T-helper 1 cell treated with Interleukin-12 subunit alpha and Interleukin-12 subunit beta and Interleukin-4 antibody, amounts not matched to agents 30 ng/mL and 1 ng/mL, for 36 hours (primary cell): ENCODE measurements at regions not wholly inside any gene's neighbourhood (a gene's known extent, or its start where the extent isn't known, plus 50 kb on each side); places are given as distances from the start of the nearest gene placed in this dataset.

Experiments used
- intact Hi-C: fragments of 100-400 bp; cut with micrococcal nuclease; formaldehyde crosslinking; loops from one replicate; pipeline ENCODE4 v1.15.1; 2024

DNA sequence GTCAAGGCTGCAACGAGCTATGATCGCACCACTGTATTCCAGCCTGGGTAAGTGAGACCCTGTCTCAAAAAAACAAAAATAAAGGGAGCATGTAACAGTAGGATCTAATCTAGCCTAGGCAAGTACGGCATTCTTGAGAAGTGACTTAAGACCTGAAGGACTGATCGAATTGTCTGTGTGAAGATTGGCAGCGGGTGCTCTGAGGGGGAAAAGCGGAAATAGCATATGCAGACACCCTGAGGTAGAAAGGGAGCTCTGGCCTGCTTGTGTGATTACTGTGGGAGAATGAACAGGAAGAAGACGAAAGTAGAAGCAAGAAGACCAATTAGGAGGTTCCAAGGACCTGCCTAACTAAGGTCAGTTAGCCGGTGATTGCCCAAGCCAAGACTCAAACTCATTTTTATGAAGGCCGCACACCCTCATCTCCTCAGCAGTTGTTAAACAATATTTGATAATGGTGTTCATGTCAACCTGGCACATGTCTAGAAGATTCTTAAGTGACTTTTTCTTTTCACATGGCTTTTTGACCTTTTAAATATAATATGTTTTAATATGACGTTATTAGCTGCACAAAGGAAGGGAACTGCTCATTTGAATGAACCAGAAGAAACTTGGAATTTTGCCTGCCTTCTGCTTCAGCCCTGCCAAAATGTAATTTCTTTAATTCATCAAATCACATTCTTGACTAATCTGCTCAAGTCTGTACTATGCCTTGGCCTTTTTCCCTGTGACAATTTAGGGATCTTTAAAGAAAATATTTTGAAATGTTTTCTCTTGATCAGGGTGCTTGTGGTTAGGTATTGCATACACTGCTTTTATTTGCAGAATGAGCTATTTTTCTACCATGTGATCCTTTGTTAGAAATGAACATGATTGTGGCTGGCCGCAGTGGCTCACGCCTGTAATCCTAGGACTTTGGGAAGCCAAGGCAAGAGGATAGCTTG, 289.2 kb upstream of the DMRT1 start:
- intact Hi-C loops = no loop called here

DNA sequence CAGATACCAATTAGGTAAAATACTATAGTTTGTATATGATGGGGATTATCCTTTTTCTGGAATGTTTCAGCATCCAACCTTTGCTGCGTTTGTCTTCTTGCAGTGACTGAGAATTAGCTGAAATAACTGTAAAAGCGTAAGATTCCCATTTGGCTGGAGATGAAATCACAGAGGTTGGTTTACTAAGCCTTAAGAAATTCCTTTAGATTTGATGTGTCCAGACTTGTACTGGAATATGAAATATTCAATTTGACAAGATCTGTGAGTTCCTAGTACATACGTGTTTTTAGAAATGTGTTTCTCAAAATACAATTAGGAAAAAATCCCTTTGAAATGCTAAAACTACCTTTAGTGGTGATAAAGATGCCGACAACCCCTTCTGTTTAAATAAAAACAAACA, 286.0 kb upstream of the DMRT1 start:
- intact Hi-C loops = no loop called here

- intact Hi-C loops = no loop called here
Observed at GRCh38 chr9:556199-556598, 285.3 kb upstream of the DMRT1 start.

GRCh38 chr9:556675-557074, 284.8 kb upstream of the DMRT1 start:
- intact Hi-C loops = no loop called here

- intact Hi-C loops = no loop called here
Observed at GRCh38 chr9:557601-558201, 283.8 kb upstream of the DMRT1 start.

DNA sequence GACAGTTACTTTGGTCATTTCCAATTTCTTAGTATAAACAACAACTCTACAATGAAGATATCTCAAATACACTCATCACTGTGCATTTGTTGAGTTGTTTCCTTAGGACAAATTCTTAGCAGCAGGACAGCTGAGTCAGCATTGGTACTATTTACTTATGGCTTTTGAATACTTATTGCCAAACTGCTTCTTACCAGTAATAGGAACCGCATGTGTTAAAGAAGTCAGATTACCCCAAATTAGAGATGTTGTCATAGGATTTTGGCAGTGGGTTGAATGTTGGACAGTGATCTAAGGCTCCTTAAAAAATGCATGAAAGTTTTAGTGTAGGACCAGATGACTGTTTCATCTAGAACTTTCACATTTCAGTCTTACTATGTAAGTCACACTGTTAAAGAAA, 280.1 kb upstream of the DMRT1 start:
- intact Hi-C loops = no loop called here

DNA sequence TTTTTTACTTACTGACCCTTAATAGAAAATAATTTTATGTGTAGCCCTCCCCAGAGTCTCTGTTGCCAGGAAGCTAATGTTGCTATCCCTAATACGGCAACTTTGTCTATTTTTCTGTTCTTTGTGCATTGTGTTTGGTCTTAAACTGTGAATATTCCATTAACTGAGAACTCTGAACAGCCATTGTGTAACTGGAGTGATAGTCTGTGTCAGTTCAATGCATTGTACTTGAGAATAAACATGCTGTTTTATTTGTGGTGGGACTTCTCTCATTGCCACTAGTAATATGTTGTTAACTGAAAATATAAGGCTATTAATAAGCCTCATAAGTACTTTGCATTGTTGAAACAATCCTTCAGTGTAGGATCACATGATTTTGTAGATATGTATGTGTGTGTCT, 278.3 kb upstream of the DMRT1 start:
- intact Hi-C loops = no loop called here

GRCh38 chr9:565528-565927, 276.0 kb upstream of the DMRT1 start:
- intact Hi-C loops = no loop called here

DNA sequence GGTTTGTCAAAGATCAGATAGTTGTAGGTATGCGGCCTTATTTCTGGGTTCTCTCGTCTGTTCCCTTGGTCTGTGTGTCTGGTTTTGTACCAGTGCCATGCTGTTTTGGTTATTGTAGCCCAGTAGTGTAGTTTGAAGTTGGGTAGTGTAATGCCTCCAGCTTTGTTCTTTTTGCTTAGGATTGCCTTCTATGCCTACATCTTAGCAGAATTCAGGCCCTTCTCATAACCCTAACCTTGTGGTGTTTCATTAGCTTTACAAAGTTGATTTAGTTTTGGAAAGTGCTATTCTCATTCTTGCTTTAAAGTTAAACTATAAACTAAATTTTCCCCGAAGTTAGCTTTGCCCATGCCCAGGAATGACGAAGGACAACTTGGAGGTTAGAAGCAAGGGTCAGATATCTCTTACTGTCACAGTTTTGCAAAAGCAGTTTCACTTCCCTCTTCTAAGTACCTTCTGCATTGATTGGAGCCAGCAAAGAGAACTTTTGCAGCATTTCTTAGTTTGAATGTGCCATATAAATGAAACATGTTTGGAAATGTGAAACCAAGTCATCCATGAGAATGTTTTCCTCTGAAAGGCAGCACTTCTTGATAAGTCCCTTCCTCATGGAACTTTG, 274.3 kb upstream of the DMRT1 start:
- intact Hi-C loops = no loop called here

DNA sequence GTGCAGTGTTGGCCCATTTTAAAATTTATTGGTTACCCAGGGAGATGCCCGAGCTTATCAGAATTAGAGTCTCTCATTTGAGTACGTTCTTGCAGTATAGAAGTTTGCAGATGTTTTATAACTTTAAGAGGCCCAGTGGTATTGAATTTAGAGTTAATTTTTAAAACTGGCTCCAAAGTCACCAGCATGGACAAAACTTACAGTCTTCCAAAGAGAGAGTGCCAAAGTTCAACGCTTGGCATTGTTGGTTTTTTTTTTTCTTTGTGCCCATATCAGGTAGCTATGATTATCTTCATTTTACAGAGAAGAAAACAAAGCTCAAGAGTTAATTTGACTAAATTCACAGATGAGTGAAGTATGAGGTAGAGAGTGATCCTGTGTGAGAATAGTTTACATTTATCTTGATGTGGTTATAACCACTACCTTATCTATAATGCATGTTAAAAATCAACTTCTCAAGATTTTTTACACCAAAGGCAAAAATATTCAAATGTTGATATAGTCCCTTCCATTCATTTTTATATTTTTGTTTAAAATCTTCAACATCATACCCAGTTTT, 273.7 kb upstream of the DMRT1 start:
- intact Hi-C loops = no loop called here

DNA sequence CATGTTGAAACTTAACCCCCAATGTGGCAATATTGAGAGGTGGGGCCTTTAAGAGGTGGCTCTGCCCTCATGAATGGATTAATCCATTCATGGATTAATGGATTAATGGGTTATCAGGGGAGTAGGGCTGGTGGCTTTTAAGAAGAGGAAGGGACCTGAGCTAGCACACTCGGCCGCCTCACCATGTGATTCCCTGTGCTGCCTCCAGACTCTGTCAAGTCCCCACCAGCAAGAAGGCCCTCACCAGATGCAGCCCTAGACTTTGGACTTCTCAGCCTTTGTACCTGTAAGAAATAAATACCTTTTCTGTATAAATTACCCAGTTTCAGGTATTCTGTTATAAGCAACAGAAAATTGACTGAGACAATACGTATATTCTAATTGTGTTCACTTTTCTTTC, 272.2 kb upstream of the DMRT1 start:
- intact Hi-C loops = no loop called here

GRCh38 chr9:570187-570586, 271.3 kb upstream of the DMRT1 start:
- intact Hi-C loops = no loop called here

GRCh38 chr9:571066-571465, 270.4 kb upstream of the DMRT1 start:
- intact Hi-C loops = no loop called here

- intact Hi-C loops = no loop called here
Observed at GRCh38 chr9:571741-572140, 269.8 kb upstream of the DMRT1 start.

GRCh38 chr9:573691-574410, 267.6 kb upstream of the DMRT1 start:
- intact Hi-C loops = no loop called here

DNA sequence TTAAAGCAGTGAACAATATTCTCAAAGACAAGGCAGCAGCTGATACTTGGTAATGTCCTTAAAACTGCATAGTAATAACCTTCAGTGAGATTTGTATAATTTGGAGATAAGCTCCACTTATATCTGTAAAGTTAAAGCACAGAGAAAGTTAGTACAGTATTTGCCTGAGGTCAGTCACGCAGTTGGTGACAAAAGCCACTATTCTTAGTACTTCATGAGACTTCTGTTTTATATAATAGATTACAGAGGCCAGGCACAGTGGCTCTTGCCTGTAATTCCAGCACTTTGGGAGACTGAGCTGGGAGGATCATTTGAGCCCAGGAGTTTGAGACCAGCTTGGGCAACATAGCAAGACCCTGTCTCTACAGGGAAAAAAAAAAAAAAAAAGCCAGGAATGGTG, 266.4 kb upstream of the DMRT1 start:
- intact Hi-C loops = no loop called here

GRCh38 chr9:580652-581342, 260.7 kb upstream of the DMRT1 start:
- intact Hi-C loops = no loop called here

DNA sequence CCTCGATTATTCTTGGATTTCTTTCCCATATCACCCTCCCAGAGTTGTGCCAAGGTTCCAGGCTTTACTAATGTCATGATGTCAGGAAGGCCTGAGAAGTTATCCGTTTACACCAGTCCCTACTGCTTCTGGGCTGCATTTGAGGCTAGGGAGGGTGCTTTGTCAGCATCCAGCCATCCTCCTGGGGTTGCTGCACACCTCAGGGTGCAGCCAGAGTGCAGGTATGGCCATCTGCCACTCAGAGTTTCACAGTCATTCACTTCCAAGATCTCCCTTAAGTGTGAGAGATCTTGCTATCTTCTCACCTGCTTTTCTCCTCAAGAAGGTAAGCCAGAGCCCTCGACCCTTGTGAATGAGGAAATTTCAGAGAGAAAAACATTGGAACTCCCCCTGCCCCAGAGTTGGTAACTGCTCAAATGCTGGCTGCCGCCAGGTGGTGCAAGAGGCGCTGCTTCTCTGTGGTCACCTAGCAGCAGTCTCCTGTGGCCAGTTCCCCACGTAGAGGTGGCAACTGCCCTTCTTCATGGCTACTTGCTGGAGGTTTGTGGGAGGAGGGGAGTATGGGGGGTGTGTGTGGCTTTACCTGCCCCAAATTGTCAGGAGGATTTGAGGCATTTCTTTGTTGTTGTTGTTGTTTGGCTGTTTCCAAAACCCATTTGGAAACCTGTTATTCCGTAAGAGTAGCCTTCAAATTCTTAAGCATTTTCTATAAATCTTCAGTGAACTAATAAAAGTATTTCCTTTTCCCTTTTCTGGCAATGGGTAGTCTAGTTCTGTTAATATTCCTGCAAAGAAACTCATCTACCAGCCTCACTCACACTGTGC, 259.6 kb upstream of the DMRT1 start:
- intact Hi-C loops = no loop called here

DNA sequence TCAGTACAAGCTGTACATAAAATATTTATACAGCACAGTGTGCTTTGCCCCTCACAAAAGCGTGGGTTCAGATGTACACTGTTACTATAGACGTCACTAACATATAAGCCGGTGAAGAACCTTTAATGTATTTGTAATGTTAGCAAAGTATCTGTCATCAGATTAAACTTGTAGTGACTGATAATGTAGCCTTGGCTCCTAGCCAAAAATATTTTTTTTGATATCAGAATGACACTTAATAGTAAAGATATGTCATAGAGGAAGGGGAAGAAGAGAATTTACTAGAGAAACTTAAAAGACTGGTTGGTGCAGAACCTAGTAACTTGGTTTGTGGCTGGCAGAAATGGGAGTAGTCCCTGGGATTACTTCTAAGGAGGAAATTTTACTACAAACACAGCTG, 258.7 kb upstream of the DMRT1 start:
- intact Hi-C loops = no loop called here

DNA sequence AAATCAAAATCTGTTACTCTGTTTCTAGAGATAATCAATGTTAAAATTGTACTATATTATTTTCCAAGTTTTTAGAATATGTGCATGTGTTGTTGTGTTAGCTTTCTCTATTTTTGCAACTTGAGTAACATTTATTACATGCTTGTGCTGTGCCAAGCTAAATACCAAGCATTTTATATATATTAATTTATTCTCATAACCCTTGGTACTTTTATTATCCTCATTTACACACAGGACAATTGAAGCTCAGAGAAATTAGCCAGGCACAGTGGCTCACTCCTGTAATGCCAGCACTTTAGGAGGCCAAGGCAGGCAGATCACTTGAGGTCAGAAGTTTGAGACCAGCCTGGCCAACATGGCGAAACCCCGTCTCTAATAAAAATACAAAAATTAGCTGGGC, 254.0 kb upstream of the DMRT1 start:
- intact Hi-C loops = no loop called here
